Mammary epithelial cell (primary cell): ENCODE measurements at regions not wholly inside any gene's neighbourhood (a gene's known extent, or its start where the extent isn't known, plus 50 kb on each side); places are given as distances from the start of the nearest gene placed in this dataset.

ENCODE experiments used
- EZH2 ChIP-seq: IDR thresholded peaks from 2 replicates; pipeline ENCODE4 v1.6.1; 2012; ENCODE audit warnings: low read length, inconsistent platforms, borderline replicate concordance
- TF ChIP-seq, protein P1 (sequence below), 2 donors: IDR thresholded peaks in 1 of 2; conservative IDR thresholded peaks in 1 of 2; 2 replicates each; pipeline ENCODE4 v1.5.1; 2011 to 2012; ENCODE audit warnings: inconsistent platforms in 2 of 2, low read length in 2 of 2, mild to moderate bottlenecking in 2 of 2, control low read depth in 1 of 2, low read depth in 1 of 2; ENCODE audit not compliant: insufficient read depth in 1 of 2; ENCODE audit errors: extremely low read depth in 1 of 2

DNA sequence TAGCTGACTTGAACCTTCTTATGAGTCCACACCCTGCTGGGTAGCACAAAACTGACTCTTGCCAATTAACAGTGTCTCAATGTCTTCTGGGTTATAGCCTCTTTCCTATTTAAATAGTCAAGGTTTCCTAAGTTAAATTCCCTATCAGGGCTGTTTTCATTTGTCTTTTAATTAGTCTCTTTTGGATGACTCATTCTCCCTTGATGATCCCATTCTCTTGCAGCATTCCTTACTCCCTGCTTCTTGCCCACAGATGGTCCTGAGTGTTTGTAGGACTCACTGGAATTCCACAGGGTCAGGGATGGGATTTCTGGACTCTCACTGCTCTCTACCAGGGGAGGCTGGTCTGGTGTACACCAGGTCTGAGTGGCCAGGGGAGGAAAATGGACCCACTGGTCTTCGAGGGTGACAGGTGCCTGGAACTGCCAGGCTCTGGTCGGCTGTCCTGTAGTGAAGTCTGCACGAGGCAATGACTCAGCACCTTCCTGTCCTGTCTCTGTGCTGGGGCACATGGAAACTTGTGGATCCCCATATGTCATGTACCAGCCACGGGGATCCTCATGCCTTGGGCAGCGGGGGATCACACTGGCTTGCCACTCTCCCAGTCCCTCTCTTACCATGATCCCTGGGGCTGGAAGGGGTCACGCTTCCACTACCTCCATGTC lies 236.5 kb upstream of the PELI2 start:
- TF ChIP-seq, protein P1, sequence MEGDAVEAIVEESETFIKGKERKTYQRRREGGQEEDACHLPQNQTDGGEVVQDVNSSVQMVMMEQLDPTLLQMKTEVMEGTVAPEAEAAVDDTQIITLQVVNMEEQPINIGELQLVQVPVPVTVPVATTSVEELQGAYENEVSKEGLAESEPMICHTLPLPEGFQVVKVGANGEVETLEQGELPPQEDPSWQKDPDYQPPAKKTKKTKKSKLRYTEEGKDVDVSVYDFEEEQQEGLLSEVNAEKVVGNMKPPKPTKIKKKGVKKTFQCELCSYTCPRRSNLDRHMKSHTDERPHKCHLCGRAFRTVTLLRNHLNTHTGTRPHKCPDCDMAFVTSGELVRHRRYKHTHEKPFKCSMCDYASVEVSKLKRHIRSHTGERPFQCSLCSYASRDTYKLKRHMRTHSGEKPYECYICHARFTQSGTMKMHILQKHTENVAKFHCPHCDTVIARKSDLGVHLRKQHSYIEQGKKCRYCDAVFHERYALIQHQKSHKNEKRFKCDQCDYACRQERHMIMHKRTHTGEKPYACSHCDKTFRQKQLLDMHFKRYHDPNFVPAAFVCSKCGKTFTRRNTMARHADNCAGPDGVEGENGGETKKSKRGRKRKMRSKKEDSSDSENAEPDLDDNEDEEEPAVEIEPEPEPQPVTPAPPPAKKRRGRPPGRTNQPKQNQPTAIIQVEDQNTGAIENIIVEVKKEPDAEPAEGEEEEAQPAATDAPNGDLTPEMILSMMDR (conservative IDR thresholded peaks at IDR 0.05 in 1 of 2, IDR thresholded peaks at IDR 0.05 in 1 of 2; ENCODE audit: extremely low read depth in 1 of 2, insufficient read depth in 1 of 2, low read depth in 1 of 2, low read length in 2 of 2), result no peak
- TF ChIP-seq EZH2, result no peak
